ENCODE measurements at regions not wholly inside any gene's neighbourhood (a gene's known extent, or its start where the extent isn't known, plus 50 kb on each side); places are given as distances from the start of the nearest gene placed in this dataset.

DNA sequence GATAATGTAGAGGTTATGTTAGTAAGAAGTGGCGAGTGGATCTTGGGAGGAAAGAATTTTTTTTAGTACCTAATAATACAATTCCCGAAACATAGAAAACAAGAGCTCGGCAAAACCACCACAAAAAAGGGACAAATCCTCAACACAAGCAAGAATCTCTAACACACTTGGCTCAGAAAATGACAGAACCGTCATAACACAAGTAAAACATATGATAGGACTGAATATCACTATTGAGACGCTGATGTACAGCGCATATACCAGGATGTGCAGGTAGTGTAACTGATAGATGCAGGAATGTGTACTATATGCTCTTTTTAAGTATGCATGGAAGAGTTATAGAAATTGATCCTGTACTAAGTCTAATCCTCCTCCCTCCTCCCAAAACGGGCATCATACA, 564.5 kb downstream of the BCL11B start:
- DNase-seq (ENCODE audit: low spot score), result no peak

DNA sequence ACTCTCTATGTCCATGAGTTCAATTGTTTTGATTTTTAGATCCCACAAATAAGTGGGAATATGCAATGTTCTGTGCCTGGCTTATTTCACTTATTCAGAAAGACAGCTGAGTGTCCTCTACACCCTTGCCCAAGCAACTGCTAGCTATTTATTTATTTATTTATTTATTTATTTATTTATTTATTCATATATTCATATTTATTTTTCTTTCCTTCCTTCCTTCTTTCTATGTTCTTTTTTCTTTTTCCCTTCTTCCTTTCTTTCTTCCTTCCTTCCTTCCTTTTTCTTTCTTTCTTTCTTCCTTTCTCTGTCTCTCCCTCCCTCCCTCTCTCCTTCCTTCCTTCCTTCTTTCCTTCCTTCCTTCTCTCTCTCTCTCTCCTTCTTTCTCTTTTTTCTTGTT, 563.4 kb downstream of the BCL11B start:
- no peak for DNase-seq (ENCODE audit: low spot score)

DNA sequence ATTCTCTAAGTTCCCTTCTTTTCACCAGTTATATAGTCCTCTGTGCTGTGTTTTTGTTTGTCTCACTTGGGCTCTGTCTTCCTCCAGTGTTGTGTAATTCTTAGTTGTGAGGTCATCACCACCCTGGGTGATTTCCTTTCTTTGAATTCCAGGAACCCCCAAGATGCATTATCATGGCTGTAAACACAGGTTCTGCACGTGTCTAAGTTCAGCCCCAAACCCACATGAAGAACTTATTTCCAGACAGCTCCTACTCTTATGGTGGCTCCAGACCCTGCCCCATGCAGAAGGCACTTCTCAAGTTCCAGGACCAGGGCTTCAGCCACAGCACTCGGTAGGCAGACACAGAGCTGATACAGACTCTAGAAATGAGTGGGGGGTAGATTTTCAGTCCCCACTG, 560.5 kb downstream of the BCL11B start:
- no peak for DNase-seq (ENCODE audit: low spot score)

DNA sequence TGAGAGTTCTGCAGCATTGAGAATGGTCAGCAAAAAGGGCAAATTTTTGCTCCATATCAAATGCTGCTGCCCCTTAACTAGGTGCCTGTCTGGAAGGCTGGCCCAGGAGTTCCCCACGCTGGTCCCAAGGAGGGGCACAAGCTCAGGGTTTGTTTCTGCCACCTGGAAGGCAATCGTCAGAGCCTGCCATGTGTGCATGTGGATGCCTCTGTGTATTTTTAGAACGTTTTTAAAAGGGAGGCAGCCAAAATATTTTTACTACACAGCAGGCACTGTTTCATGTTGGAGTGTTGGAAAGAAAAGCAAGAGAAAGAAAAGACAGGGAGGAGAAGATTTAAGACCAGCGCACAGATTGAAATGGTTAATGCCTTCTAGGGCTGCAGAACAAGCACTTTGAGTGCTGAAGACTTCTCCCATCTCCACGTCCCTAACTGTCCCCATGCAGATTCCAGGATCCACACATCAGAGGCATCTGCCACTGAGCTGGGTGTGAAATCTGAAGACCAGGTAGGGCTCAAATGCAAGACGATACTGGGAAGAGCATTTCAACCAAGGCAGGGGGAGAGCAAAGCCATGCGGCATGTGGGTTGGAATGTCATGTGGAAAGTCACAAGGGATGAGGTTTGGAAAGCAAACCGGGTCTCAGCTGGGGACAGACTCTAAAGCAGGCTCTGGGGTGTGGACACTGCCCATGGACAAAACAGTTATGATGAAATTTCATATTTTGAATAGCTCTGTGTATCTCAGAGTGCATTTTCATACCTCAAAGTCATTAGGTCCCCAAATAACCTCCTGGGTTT, 557.2 kb downstream of the BCL11B start:
- no peak for DNase-seq (ENCODE audit: low spot score)

DNA sequence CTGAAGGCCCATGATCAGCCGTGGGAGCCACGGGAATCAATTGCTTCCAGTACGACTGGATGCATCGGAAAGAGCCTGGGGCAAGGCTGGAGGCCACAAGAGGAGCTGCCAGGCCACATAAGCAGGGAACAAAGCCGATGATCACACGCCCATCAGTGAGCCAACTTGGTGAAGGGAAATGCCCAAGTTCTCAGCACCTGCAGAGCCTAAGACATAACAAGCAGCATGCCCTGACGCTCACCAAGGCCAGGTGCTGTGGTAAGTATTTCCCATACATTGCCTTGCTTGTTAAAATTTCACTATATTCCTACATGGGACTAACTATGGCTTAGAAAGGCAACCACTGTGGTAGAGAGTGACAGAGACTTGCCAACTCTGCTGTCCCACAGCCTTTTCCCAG, 555.9 kb downstream of the BCL11B start:
- no peak for DNase-seq (ENCODE audit: low spot score)

DNA sequence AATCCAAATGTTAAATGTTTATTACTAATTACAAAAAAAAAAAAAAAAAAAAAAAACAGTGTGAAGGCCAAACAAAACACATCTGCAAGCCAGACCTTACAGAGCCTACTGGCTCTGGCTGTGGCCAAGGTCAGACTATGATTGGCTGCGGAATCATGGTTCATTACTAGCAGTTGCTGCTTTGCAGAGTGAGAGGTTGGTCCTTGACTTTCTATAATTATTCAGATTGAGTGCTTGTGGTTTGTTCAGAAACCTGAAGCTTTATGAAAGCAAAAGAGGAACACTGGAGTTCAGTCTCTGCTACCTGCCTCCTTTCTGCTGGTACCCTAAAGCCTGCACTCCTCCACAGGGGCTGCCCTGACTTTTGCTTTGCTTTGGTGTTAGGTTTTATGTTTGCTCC, 550.9 kb downstream of the BCL11B start:
- DNase-seq (ENCODE audit: low spot score), result no peak

DNA sequence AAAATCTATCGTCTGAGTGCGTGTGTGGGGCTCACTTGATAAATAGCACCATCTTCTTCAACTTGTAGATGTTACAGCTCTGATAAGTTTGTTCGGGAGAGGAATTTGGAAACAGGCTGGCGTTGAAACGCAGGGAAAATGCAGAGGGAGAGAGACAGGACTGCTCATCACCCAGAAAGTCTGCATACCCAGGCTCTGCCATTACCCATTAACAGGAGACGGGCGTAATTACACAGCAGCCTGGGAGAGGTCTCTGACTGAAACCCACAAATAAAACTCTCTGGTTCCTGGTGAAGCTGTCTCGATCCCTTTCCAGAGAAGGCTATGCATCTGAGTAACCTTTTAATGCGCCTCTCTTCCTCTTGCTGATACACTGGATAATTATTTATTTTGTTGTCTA, 547.3 kb downstream of the BCL11B start:
- no peak for DNase-seq (ENCODE audit: low spot score)

DNA sequence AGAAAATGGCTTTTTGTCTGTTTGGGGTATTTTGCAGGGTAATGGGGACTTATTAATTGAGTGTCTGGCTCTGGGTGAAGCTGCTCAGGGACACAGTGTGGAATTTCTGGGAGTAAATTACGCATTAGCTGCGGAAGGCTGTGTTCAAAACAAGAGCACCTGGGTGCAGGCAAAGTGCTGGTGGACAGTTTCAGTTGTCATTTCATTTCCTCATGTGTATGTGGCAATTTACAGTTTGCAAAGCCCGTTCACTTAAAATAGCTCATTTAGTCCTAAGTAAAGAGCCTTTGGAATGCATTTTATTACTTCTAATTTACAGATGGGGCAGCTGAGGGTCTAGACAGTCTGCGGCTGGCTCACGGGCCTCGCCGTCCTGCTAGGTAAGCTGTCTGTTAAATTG, 546.8 kb downstream of the BCL11B start:
- no peak for DNase-seq (ENCODE audit: low spot score)

DNA sequence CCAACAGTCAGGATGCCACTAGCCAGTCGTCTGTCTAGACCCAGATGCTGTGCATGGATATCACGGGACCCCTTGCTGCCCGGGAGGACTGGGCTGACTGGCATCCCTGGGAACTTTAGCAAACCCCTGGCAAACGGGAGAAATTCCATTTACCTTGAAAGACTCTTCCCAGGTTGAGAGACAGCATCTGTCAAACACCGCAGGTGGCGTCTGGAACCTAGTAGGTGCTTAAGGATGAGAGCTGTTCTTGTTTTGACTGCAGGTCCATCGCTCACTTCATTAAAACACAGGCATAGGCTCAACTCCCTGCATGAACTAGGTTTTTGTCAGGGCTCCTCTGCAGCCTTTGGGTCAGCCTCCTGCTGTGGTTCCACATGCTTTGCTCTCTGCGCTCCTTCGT, 546.3 kb downstream of the BCL11B start:
- DNase-seq (ENCODE audit: low spot score), result no peak

DNA sequence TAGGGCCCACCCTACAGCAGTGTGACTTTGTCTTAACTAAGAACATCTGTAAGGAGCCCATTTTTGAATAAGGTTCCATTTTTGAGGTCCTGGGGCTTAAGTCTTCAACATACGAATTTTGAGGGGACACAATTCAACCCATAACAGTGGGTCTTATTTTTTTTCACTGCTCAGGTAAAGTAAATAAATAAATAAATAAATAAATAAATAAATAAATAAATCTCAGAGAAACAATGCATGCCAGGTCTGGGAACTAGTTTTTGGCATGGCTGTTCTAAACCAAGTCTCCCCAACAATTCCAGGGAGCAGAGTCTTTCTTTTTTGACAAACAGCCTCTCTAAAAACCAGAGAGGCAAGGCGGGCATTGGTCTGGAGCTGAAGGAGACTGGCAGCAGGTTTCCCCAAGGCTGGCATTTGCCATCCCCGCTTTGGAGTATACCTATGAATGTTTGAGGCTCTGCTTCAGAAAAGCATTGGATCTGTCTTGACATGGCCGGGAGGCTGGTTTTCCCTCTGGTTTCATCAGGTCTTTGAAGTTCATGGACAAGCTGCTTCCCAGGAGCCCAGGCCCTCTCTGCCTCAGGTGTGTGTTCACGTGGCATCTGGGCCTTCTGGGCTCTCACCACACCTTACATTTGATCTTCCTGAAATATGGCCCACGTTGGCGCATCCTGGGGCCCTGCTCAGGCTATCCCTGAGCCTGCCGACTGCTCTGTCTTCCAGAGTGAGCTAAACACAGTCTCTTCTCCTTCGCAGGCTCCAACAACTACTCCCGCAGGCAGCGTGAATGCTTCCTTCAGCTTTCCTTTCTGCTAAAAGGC, 545.2 kb downstream of the BCL11B start:
- DNase-seq (ENCODE audit: low spot score), result no peak

DNA sequence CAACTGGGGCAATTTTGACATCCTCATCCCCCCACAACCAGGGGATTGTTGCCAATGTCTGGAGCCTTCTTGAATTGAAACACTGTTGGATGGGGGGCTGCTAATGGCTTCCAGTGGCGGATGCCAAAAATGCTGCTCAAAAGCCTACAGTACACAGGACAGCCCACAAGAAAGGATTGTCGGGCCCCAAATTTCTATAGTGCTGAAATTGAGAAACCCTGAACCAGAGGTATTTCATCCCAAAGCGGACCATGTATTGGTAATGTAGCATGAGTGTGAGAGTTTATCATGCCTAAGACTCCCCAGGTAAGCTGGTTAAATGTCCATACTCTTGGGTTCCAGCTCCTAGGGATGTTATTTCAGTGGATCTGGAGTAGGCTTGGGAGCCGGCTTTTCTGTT, 544.0 kb downstream of the BCL11B start:
- DNase-seq (ENCODE audit: low spot score), result no peak

DNA sequence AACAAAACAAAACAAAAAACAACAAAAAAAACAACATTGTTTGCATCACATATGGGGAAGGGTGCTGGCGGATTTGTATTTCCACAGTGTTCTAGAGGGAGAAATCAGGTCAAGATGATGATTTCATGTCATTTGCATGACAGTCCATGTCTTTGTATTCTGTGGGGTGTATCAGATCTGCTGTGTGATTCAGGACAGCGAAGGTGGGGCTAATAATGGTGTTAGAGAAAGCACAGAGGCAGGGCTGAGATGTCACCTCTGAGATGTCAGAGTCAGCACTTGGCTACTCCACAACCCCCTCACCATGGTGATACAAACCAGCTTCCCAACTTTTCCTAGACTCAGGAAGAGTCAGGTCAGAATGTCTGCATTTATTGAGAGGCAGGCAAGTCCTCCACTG, 543.2 kb downstream of the BCL11B start:
- DNase-seq (ENCODE audit: low spot score), result no peak

DNA sequence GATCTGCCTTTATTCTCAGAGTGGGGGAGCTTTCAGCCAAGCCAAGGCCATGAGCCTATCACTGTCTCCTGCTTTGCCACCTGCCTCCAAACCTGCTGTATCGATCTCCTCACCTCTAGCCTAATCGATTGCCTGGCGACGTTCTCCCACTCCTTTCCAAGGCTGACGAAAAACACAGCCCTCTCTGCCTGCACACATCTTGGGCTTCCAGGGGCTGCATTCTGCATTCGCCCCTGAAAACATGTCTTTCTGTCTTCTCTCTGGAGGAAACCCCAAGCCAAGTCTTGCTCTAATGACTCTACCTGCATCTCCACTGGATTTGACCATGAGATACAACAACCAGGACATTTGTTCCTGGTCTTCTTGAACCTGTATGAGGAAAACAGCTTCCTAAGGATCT, 540.7 kb downstream of the BCL11B start:
- DNase-seq (ENCODE audit: low spot score), result no peak

DNA sequence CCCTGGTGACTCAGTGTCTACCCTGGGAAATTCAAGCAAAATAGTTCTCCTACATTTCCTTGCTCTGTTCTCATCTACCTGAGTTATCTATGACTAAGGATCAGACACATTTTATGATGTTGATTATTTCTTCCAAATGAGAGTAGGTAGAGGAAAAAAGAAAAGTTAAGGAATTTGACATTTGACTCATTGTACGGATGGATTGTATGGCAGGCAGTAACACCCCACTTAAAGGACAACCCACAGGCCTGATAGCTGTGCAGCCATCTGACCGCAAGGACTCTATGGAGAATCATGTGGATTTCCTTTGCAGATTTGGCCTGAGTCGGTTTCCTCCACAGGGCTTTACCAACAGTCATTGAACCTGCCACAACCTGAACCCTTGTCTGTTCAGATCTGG, 540.3 kb downstream of the BCL11B start:
- DNase-seq (ENCODE audit: low spot score), result no peak

DNA sequence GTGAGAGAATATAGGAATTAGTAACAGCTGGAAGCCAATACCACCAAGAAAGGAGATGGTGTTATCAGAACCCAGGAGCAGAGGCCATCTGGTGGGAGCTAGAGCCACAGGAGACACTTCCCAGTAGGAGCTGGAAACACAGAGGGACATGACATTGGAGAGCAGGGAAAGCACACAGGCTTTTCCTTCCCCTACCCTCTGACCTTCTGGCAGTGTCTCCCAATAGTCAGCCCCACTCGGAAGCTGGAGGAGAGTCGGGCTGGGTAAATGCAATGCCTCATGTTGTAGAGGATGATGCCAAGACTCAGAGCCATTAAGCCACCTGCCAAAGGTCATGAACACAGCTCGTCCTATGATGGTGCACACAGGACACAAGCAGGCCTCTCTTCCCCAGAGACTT, 538.5 kb downstream of the BCL11B start:
- no peak for DNase-seq (ENCODE audit: low spot score)

DNA sequence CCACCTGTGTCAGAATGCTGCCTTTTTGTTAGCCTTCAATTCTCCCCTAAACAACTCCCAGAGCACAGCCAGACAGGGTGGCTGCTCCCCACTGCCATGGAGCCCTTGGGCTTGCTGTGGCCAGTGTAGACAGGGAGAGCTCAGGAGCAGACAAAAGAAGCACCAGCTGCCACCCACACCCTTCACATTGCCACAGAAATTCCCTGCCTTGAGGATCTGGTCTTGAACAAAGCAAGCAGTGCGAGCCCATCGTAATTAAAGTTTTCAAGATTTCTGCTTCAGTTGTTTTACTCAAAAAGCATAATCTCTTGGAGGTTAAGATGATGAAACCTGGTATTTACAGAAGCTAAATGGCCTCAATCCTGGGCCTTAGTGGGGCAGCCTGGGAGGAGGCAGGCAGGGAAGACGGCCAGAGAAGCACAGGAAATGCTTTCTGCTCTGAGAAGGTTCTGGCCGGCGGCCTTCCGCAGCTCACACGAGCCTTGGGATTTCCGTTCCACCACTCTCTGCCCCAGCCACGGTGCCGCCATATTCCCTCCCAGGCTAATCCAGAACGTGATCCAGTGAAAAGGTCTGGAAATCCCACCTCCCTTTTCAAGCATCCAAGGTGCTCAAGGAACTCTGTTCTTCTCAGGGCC, 535.2 kb downstream of the BCL11B start:
- no peak for DNase-seq (ENCODE audit: low spot score)

DNA sequence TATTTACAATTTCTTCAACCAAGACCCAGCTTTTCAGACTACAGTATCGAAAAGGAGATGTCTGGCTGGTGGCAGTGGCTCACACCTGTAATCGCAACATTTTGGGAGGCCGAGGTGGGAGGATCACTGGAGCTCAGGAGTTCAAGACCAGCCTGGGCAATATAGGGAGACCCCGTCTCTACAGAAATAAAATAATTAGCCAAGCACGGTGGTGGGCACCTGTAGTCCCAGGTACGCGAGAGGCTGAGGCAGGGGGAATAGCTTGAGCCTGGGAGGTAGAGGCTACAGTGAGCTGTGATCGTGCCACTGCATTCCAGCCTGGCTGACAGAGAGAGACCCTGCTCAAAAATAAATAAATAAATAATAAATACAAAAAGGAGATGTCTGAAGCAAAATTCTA, 530.5 kb downstream of the BCL11B start:
- no peak for DNase-seq (ENCODE audit: low spot score)

DNA sequence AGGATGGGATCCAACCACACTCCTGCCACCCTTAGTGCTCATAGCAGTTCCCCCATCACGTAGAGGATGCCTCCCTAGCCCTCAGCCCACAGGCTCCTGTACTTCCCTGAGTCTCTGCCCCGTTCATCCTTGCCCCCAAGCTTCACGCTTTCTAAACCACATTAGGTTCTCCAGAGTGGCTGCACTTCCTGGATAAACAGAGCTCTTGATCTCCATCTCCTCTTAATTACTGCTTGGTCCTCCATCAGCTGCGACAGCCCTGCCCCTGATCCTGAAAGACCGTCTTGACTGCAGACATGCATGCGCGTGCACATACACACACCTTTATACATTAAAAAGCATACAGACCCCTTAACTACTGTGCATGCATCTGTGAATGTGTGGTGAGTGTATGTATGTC, 530.0 kb downstream of the BCL11B start:
- DNase-seq (ENCODE audit: low spot score), result no peak

DNA sequence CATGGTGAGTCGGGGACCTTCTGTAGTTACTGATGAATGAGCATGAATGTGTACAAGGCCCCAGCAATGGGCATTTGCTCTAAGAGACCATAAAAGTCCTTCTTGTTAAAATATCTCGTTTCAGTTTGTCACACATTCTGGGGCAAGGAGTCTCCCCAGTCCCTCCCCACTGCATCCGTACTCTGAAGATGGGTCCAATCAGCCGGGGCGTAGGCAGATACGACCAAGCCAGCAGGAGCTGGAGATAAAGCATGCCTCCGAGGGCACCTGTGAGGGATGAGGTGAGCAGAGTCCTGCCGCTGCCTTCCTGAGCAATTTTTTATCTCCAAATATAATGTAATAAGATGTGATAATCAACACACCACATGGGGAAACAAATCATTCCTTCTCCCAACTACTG, 528.5 kb downstream of the BCL11B start:
- no peak for DNase-seq (ENCODE audit: low spot score)

DNA sequence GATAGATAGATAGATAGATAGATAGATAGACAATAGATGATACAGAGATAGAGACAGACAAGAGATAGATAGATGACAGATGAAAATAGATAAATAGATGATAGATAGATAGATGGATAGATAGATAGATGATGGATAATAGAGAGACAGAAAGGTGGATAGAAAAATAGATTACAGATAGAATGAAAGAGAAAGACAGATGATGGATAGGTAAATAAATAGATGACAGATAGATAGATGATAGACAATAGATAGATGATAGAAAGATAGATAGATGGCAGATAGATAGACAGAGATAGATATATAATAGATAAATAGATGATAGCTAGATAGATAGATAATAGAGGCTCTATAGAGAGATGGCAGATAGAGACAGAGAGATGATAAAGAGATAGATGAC, 523.0 kb downstream of the BCL11B start:
- DNase-seq (ENCODE audit: low spot score), result no peak

DNA sequence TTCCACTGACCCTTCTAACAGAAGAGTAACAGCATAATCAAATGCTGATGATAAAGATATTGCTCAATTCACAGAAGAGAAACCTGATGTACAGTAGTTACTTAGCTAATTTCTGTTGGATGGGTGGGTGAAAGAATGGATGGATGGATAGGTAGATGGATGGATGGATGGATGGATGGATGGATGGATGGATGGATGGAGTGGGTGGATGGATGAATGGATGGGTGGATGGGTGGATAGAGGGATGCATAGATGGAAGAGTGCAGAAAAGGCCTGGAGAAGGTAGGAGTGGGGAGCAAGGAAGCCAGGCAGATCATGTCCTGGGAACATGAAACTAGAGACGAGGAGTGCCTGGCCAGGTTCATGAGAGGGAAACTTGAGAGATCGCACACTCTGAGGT, 520.9 kb downstream of the BCL11B start:
- DNase-seq (ENCODE audit: low spot score), result no peak

DNA sequence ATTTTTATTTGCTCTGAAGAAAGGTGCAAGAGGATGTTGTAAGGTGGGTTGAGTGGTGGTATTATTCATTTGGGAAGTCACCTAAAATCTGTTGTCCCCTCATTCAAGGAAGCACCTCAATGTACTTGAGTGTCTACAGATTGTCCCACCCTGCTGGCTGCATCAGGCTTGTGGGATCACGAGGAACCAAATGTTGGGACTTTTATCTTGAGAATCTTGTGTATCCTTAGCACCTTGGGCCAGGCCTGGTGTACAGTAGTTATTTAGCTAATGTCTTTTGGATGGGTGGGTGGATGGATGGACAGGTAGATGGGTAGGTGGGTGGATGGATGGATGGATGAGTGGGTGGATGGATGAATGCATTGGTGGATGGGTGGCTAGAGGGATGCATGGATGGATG, 519.3 kb downstream of the BCL11B start:
- DNase-seq (ENCODE audit: low spot score), result no peak

DNA sequence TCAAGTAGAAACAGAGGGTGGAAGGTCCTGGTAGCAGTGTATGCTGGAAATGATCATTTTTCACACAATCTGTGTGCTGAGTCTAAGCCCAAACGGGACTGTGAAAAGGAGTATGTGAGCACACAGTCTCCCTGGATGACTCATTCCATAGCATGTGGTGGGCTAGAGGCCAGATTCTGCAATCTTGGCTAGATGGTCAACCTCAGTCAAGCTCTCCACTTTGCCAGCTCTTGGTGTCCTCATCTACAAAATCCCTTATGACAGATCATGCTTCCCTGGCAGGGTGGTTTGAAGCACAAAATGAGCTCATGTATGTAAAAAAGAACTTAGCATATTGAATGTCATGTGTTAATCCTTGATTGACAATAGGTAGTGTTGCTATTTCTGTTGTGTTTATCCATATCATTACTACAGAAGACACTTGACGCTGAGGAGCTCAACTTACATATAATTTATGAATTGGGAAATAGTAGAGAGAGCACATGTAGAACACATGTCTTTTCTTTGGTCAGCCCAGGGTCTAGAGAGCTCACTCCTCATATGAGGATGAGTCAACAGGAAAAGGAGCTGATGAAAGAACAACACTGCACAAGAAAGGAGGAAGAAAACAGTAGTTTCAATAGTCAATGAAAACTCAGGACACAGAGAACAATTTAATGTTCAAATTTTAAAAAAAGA, 517.5 kb downstream of the BCL11B start:
- DNase-seq (ENCODE audit: low spot score), result no peak

All from AG08396 (cell line).